ENCODE measurements at regions not wholly inside any gene's neighbourhood (a gene's known extent, or its start where the extent isn't known, plus 50 kb on each side); places are given as distances from the start of the nearest gene placed in this dataset.

DNA sequence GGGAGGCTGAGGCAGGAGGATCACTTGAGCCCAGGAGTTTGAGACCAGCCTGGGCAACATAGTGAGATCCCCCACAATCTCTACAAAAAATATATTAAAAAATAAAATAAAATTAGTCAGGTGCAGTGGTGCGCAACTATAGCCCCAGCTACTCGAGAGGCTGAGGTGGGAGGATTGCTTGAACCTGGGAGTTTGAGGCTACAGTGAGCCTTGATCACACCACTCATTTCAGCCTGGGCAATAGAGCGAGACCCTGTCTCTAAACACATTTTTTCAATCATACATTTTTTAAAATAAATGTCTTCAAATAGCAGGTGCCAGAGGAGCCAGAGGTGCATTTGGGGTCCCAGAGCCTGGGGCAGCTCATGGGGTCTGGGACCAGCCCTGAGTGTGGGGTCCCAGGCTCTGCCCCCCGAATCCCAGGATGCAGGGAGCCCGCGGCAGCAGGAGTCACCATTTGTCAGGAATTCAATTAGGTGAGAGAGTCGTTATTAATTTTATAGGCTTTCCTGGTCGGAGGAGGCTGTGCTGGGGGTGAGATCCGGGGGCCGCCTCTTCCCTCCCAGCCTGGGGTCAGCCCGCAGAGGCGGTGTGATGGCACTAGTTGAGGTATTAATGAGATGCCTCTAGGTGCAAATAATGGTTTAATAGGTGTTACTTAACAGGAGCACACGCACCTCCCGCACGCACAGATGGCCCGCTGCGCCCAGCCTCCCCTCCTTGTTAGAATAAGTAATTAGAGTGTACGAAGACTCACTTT, 78.3 kb downstream of the MICALL2 start:
- no peak for DNase-seq

GRCh38 chr7:1382553-1383397, 76.5 kb downstream of the MICALL2 start:
- no peak for DNase-seq

DNA sequence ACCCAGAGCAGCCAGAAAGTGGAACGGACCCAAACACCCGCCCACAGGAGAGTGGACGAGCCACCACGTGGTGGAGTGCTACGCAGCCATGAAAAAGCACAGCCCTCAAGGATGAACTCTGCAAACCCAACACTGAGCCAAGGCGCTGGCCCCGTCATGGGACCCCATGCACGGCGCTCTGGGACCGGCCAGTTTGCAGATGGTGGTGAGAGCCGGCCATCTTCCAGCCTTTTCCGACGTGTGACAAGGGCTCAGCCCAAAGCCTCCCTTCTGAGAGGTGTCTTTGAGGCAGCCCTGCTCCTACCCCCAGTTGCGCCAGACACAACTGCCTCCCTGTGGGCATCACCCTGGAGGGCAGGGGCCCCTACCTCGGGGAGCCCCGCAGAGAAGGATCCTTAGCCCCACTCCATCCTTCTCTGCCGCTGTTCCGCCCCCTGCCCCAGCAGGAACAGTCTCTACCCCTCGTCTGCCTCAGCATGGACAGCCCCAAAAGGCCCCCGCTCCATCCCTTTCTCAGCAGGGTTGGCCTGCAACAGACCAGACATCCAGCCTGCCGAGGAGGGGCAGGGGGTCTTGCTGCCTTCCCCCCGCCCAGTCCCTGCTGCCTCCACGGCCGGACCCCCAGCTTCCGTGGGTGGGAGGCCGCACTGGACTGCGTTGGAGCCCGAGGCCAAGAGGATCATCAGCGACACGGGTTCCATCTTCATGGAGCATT, 75.7 kb downstream of the MICALL2 start:
- no peak for DNase-seq

DNA sequence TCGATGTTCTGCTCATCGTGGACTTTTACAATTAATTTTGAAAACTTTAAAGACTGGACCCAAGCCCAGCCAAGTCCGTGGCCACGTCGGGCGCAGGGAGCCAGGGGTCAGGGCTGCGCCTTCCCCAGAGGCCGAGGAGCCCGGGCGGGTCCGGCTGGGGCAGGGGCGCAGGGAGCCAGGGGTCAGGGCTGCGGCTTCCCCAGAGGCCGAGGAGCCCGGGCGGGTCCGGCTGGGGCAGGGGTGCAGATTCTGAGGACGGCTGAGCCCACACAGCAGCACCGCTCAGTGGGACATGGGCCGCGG, 75.2 kb downstream of the MICALL2 start:
- no peak for DNase-seq

Data from NCI-H1092 (cell line).